OCI-LY7 (cell line): ENCODE measurements at regions not wholly inside any gene's neighbourhood (a gene's known extent, or its start where the extent isn't known, plus 50 kb on each side); places are given as distances from the start of the nearest gene placed in this dataset.

Experiments
- BruUV-seq: library from RNA; stranded (reverse); fragments of 400-500 nt; replicated peaks from 2 replicates; lab custom pipeline; 2021; lab: Mats Ljungman, UMichigan
- CTCF ChIA-PET: fragments of 300-600 bp; sonication (Branson Sonifier 250); formaldehyde crosslinking; loops from one replicate; lab custom pipeline; 2022; ENCODE audit warnings: antibody characterized with exemption; ENCODE audit not compliant: unreplicated experiment; lab: Charles Lee
- POLR2A ChIA-PET: fragments of 300-600 bp; sonication (Branson Sonifier 250); formaldehyde crosslinking; loops from one replicate; lab custom pipeline; 2022; ENCODE audit warnings: antibody characterized with exemption; lab: Charles Lee
- DNase-seq: peaks from one replicate; pipeline ENCODE4 v3.0.0-alpha.2; 2015; ENCODE audit warnings: low spot score
- H2AFZ ChIP-seq: fragments of 200-600 bp; sonication (generic), shearing (Covaris generic); 2 replicates; pipeline ENCODE4 v1.6.1; 2014; ENCODE audit warnings: mild to moderate bottlenecking, antibody characterized with exemption, low read length, moderate library complexity
- H3K27ac ChIP-seq: fragments of 200-600 bp; sonication (generic); 2 replicates; pipeline ENCODE4 v1.5.1; 2014; ENCODE audit warnings: mixed run types, low read depth, mild to moderate bottlenecking, moderate library complexity, low read length, inconsistent platforms; ENCODE audit not compliant: poor library complexity, severe bottlenecking
- H3K36me3 ChIP-seq: fragments of 200-600 bp; sonication (generic); 2 replicates; pipeline ENCODE4 v1.6.1; 2014; ENCODE audit warnings: mild to moderate bottlenecking, antibody characterized with exemption, low read length, moderate library complexity, mixed read lengths; ENCODE audit not compliant: insufficient read depth
- H3K4me1 ChIP-seq: fragments of 200-600 bp; sonication (generic); 2 replicates; pipeline ENCODE4 v1.5.1; 2014; ENCODE audit warnings: mild to moderate bottlenecking, low read length; ENCODE audit not compliant: insufficient read depth, poor library complexity, severe bottlenecking
- H3K4me2 ChIP-seq: fragments of 200-600 bp; sonication (generic); 2 replicates; pipeline ENCODE4 v1.6.1; 2014; ENCODE audit warnings: mild to moderate bottlenecking, low read length
- H3K4me3 ChIP-seq: fragments of 200-600 bp; sonication (generic); 2 replicates; pipeline ENCODE4 v1.5.1; 2014; ENCODE audit warnings: mild to moderate bottlenecking, low read depth, low read length; ENCODE audit not compliant: poor library complexity, severe bottlenecking
- H3K79me2 ChIP-seq: fragments of 200-600 bp; sonication (generic); 2 replicates; pipeline ENCODE4 v1.6.1; 2016; ENCODE audit warnings: low read depth, mild to moderate bottlenecking, low read length, moderate library complexity, mixed read lengths; ENCODE audit not compliant: insufficient read depth
- H3K9me2 ChIP-seq: fragments of 200-600 bp; sonication (generic); 2 replicates; pipeline ENCODE4 v1.6.1; 2016; ENCODE audit warnings: mild to moderate bottlenecking, low read length, mixed read lengths; ENCODE audit not compliant: insufficient read depth
- H3K9me3 ChIP-seq: fragments of 200-600 bp; sonication (generic); 2 replicates; pipeline ENCODE4 v1.6.1; 2014; ENCODE audit warnings: mild to moderate bottlenecking, mixed run types, low read length, mixed read lengths
- H4K20me1 ChIP-seq: fragments of 200-600 bp; sonication (generic); 2 replicates; pipeline ENCODE4 v1.6.1; 2014; ENCODE audit warnings: mild to moderate bottlenecking, antibody characterized with exemption, low read length, moderate library complexity, mixed read lengths; ENCODE audit not compliant: insufficient read depth
- EZH2phosphoT487 ChIP-seq: fragments of 200-600 bp; sonication (generic); IDR thresholded peaks from 2 replicates; pipeline ENCODE4 v1.6.1; 2018; ENCODE audit warnings: low read depth, borderline replicate concordance, mild to moderate bottlenecking, mixed run types, antibody characterized with exemption, low read length, moderate library complexity, mixed read lengths
- intact Hi-C: fragments of 100-400 bp; cut with micrococcal nuclease; formaldehyde crosslinking; loops from one replicate; pipeline ENCODE4 v1.10.0; 2022; ENCODE audit not compliant: unreplicated experiment
- TF ChIP-seq, protein P1 (sequence below): fragments of 200-600 bp; sonication (generic); conservative IDR thresholded peaks from 2 replicates; pipeline ENCODE4 v1.5.1; 2014; ENCODE audit warnings: mild to moderate bottlenecking, antibody characterized with exemption, low read length, moderate library complexity, mixed read lengths

DNA sequence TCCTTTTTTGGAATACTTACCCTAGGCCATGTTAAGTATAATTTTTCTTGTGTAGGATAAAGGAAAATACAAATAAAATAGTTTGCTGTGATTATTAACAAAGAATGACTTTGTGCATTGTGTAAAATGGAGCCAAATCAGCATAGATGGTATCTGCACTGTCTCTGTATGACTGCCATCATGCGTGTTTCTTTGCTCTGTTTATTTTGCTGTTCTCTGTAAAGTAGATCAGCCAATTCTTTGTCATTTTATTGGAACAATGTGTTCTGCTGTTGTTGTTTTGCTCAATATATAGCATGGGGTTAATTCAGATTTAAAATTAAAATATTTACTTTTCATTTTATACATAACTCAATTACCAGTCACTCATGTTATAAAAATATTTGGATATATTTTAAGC, 181.3 kb upstream of the UBE2E3 start:
- H4K20me1 ChIP-seq: no peaks in the 10 kb centered on the region
- no peaks in the 10 kb centered on the region for H3K79me2 ChIP-seq
- no peak overlapping the region for H3K4me3 ChIP-seq
- H3K36me3 ChIP-seq: no peaks in the 10 kb centered on the region
- H3K4me1 ChIP-seq: no peaks in the 10 kb centered on the region
- H3K4me2 ChIP-seq: no peak overlapping the region
- no TSS peak for BruUV-seq
- no peak for DNase-seq
- no peak overlapping the region for H3K27ac ChIP-seq
- POLR2A ChIA-PET: no interaction called here
- intact Hi-C loops: no loop called here
- H3K9me3 ChIP-seq: no peaks in the 10 kb centered on the region
- CTCF ChIA-PET: no interaction called here
- TF ChIP-seq EZH2phosphoT487: no peak
- TF ChIP-seq, protein P1, sequence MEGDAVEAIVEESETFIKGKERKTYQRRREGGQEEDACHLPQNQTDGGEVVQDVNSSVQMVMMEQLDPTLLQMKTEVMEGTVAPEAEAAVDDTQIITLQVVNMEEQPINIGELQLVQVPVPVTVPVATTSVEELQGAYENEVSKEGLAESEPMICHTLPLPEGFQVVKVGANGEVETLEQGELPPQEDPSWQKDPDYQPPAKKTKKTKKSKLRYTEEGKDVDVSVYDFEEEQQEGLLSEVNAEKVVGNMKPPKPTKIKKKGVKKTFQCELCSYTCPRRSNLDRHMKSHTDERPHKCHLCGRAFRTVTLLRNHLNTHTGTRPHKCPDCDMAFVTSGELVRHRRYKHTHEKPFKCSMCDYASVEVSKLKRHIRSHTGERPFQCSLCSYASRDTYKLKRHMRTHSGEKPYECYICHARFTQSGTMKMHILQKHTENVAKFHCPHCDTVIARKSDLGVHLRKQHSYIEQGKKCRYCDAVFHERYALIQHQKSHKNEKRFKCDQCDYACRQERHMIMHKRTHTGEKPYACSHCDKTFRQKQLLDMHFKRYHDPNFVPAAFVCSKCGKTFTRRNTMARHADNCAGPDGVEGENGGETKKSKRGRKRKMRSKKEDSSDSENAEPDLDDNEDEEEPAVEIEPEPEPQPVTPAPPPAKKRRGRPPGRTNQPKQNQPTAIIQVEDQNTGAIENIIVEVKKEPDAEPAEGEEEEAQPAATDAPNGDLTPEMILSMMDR: no peak
- no peak overlapping the region for H2AFZ ChIP-seq
- H3K9me2 ChIP-seq: no peaks in the 10 kb centered on the region

GRCh38 chr2:180790891-180791290, 189.5 kb upstream of the UBE2E3 start:
- no peaks in the 10 kb centered on the region for H3K36me3 ChIP-seq
- H3K4me3 ChIP-seq: no peak overlapping the region
- no peaks in the 10 kb centered on the region for H4K20me1 ChIP-seq
- no TSS peak for BruUV-seq
- H3K9me2 ChIP-seq: no peaks in the 10 kb centered on the region
- H2AFZ ChIP-seq: no peak overlapping the region
- H3K79me2 ChIP-seq: no peaks in the 10 kb centered on the region
- intact Hi-C loops: no loop called here
- no peak overlapping the region for H3K4me2 ChIP-seq
- POLR2A ChIA-PET: interaction anchor here (1.3 kb wide), 1 partner anchor 11 kb away, joined by 5 read pairs; no protein-coding TSS in a partner anchor
- no peak overlapping the region for H3K27ac ChIP-seq
- no peak for DNase-seq
- TF ChIP-seq, protein P1: no peak
- TF ChIP-seq EZH2phosphoT487: no peak
- H3K4me1 ChIP-seq: no peaks in the 10 kb centered on the region
- H3K9me3 ChIP-seq: no peaks in the 10 kb centered on the region
- CTCF ChIA-PET: no interaction called here

DNA sequence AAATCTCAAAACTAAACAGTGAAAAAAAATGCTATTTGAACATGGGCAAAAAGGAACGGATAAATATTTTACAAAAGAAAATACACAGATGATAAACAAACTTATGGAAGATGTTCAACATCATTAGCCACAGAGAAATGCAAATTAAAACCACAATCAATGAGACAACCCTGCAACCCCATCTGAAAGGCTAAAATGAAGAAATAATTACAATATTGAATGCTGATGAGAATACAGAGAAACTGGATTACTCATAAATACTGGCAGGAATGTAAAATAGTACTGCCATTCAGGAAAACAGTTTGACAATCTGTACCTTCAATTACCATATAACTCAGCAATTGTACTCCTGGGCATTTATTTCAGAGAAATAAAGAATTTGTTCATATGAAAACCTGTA, 193.1 kb upstream of the UBE2E3 start:
- no peaks in the 10 kb centered on the region for H4K20me1 ChIP-seq
- H3K4me2 ChIP-seq: no peak overlapping the region
- DNase-seq: no peak
- H3K9me2 ChIP-seq: no peaks in the 10 kb centered on the region
- H3K36me3 ChIP-seq: no peaks in the 10 kb centered on the region
- no peaks in the 10 kb centered on the region for H3K4me1 ChIP-seq
- TF ChIP-seq EZH2phosphoT487: no peak
- TF ChIP-seq, protein P1: no peak
- BruUV-seq: no TSS peak
- ChIA-PET CTCF (no interaction called here), POLR2A (no interaction called here)
- H3K79me2 ChIP-seq: no peaks in the 10 kb centered on the region
- no peak overlapping the region for H3K27ac ChIP-seq
- H3K9me3 ChIP-seq: no peaks in the 10 kb centered on the region
- no peak overlapping the region for H3K4me3 ChIP-seq
- no peak overlapping the region for H2AFZ ChIP-seq
- intact Hi-C loops: no loop called here
